AG04450 (cell line): ENCODE measurements at regions not wholly inside any gene's neighbourhood (a gene's known extent, or its start where the extent isn't known, plus 50 kb on each side); places are given as distances from the start of the nearest gene placed in this dataset.
A peak's percentile ranks its signal among the peaks of the same experiment; 100 is the strongest.

Experiments used
- CTCF ChIA-PET: fragments of 300-600, 350-600 bp; formaldehyde crosslinking; extraction: SDS; loops from one replicate; lab custom pipeline; 2022; ENCODE audit warnings: antibody characterized with exemption, inconsistent platforms; lab: Charles Lee
- POLR2A ChIA-PET: fragments of 350-600 bp; formaldehyde crosslinking; extraction: SDS; loops from one replicate; lab custom pipeline; 2021; ENCODE audit warnings: antibody characterized with exemption, inconsistent platforms; lab: Yijun Ruan, JAX
- DNase-seq: peaks from one replicate; pipeline ENCODE4 v3.0.0-alpha.2; 2011; ENCODE audit warnings: low read depth, low spot score
- H3K27ac ChIP-seq: one replicate; pipeline ENCODE4 v1.5.1; 2012; ENCODE audit warnings: low read depth, low read length, control low read depth
- H3K27me3 ChIP-seq: one replicate; pipeline ENCODE4 v1.6.0; 2012; ENCODE audit warnings: low read length; ENCODE audit not compliant: control insufficient read depth, insufficient read depth
- H3K4me3 ChIP-seq: 2 replicates; pipeline ENCODE4 v1.5.1; 2011; ENCODE audit warnings: mild to moderate bottlenecking, low read depth, low read length, control low read depth
- H3K9me3 ChIP-seq: 2 replicates; pipeline ENCODE4 v1.5.1; 2012; ENCODE audit warnings: low read length; ENCODE audit not compliant: control insufficient read depth, insufficient read depth
- TF ChIP-seq, protein P1 (sequence below): IDR thresholded peaks from 2 replicates; pipeline ENCODE4 v1.5.1; 2011; ENCODE audit warnings: low read depth, low read length, control low read depth, inconsistent platforms

GRCh38 chr19:46944123-46944748, 75.4 kb upstream of the NPAS1 start:
- H3K27me3 ChIP-seq = no peaks in the 10 kb centered on the region
- POLR2A ChIA-PET = interaction anchor here (0.7 kb wide), 1 partner anchor 32 kb away, joined by 10 read pairs; no protein-coding TSS in a partner anchor
- CTCF ChIA-PET = interaction anchor here (0.9 kb wide), 1 partner anchor 47 kb away, joined by 3 read pairs; no protein-coding TSS in a partner anchor
- peak overlapping the region; percentile 31 for H3K27ac ChIP-seq
- TF ChIP-seq, protein P1, sequence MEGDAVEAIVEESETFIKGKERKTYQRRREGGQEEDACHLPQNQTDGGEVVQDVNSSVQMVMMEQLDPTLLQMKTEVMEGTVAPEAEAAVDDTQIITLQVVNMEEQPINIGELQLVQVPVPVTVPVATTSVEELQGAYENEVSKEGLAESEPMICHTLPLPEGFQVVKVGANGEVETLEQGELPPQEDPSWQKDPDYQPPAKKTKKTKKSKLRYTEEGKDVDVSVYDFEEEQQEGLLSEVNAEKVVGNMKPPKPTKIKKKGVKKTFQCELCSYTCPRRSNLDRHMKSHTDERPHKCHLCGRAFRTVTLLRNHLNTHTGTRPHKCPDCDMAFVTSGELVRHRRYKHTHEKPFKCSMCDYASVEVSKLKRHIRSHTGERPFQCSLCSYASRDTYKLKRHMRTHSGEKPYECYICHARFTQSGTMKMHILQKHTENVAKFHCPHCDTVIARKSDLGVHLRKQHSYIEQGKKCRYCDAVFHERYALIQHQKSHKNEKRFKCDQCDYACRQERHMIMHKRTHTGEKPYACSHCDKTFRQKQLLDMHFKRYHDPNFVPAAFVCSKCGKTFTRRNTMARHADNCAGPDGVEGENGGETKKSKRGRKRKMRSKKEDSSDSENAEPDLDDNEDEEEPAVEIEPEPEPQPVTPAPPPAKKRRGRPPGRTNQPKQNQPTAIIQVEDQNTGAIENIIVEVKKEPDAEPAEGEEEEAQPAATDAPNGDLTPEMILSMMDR = no peak
- no peak for DNase-seq
- H3K9me3 ChIP-seq = no peaks in the 10 kb centered on the region
- H3K4me3 ChIP-seq = no peak overlapping the region

DNA sequence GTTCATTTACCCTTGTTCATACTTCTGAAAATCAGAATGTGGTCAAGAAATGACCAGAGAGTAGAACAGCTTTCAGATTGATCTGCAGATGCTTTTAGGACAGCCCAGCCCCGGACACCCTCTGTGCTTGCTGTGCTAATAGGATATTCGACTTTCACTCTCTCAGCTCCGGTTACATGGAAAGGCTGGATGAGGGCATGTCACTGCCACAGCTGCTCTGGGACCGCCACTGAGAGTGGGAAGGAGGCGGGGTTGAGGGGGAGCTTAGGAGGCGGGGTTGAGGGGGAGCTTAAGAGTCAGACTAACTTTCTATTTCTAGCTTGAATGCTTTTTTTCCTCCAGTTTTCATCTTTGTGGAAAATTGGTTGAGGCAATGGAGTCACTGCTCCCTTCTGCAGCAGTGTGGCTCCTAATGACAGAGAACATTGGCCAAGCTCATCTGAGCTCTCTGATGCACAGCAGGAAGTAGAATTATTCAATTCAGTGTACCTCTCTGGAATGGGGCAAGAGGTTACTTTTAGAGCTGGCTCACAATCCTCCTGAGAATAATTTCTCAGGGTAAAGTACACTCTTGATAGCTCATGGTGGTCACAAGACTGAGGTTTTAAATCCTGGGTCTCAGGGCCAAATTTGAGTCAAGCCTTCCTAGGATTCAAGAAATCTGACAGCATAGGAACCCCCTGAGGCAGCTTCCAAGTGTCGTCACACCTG, 74.6 kb upstream of the NPAS1 start:
- ChIA-PET POLR2A (interaction anchor here (0.7 kb wide), 1 partner anchor 31 kb away, joined by 10 read pairs; no protein-coding TSS in a partner anchor), CTCF (interaction anchor here (0.5 kb wide), 1 partner anchor 8 kb away, joined by 3 read pairs; no protein-coding TSS in a partner anchor)
- Histone ChIP-seq H3K9me3 (no peaks in the 10 kb centered on the region), H3K27me3 (no peaks in the 10 kb centered on the region), H3K4me3 (no peak overlapping the region), H3K27ac (no peak overlapping the region)
- no peak for DNase-seq
- TF ChIP-seq, protein P1 = no peak

DNA sequence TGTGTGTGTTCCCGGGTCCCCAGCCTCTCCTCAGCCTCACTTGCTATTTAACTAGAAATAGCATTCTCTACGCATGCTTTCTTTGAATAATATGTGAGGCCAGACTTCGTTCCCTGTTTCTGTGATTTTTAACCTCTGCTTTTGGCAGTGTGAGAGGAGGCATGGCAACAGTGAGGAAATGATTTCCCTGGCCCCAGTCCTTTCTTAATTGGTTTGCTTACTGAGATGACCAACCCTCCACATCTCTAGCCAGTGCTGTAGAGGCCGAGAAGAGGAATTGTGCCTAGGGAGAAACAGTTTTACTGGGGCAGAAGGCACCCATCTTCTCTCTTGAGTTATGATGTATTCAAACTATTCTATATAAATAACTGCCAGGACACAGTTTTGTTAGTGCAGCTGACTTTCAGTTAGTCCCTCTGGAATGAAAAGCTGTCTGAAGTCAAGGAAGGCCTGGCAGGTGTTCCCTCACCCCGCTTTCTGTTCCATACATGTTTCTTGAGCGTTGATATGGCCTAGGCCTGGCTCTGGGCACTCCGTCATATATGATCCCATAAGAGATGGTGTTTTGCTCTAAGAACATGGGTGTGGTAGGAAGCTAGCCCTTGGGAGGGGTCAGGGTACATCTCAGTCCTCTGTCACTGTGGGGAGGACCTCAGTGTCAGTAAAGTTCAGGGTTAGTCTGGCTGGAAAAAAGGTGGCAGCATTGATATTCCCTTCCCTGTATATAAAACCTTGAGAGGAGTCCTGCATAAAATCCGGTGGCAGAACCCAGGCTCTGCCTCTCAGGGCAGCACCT, 73.7 kb upstream of the NPAS1 start:
- Histone ChIP-seq H3K4me3 (no peak overlapping the region), H3K9me3 (no peaks in the 10 kb centered on the region), H3K27me3 (no peaks in the 10 kb centered on the region), H3K27ac (peak overlapping the region; percentile 39)
- TF ChIP-seq, protein P1 = no peak
- ChIA-PET POLR2A (interaction anchor here (0.7 kb wide), 1 partner anchor 518 kb away, joined by 3 read pairs; no protein-coding TSS in a partner anchor), CTCF (interaction anchor here (0.5 to 1.2 kb wide), 2 partner anchors 9 to 67 kb away, joined by 3 read pairs; no protein-coding TSS in a partner anchor)
- no peak for DNase-seq

GRCh38 chr19:46946611-46947238, 72.9 kb upstream of the NPAS1 start:
- no peaks in the 10 kb centered on the region for H3K9me3 ChIP-seq
- H3K27me3 ChIP-seq = no peaks in the 10 kb centered on the region
- CTCF ChIA-PET = interaction anchor here (1.2 kb wide), 1 partner anchor 66 kb away, joined by 3 read pairs; no protein-coding TSS in a partner anchor
- POLR2A ChIA-PET = interaction anchor here (0.7 kb wide), 1 partner anchor 519 kb away, joined by 3 read pairs; no protein-coding TSS in a partner anchor
- TF ChIP-seq, protein P1 = no peak
- H3K27ac ChIP-seq = no peak overlapping the region
- no peak for DNase-seq
- H3K4me3 ChIP-seq = no peak overlapping the region
